ENCODE measurements at regions not wholly inside any gene's neighbourhood (a gene's known extent, or its start where the extent isn't known, plus 50 kb on each side); places are given as distances from the start of the nearest gene placed in this dataset.

- Histone ChIP-seq H3K27ac (ENCODE audit: low read depth) (no peak overlapping the region), H3K79me2 (replicated peaks; ENCODE audit: insufficient read depth) (peaks cover 3% of the 10 kb centered on the region), H3K4me3 (no peak overlapping the region), H4K20me1 (replicated peaks; ENCODE audit: insufficient read depth) (0 out of 2 replicates have a peak, but pooled peaks cover 3% of the 10 kb centered on the region), H3K27me3 (ENCODE audit: insufficient read depth) (no peaks in the 10 kb centered on the region), H3K9me2 (ENCODE audit: insufficient read depth) (no peaks in the 10 kb centered on the region; the same call in 1 of the 2 replicates), H3K36me3 (ENCODE audit: insufficient read depth) (no peaks in the 10 kb centered on the region), H3K4me1 (ENCODE audit: insufficient read depth) (peaks cover 13% of the 10 kb centered on the region), H3K4me2 (no peak overlapping the region), H3F3A (replicated peaks; ENCODE audit: low read depth) (no peaks in the 10 kb centered on the region), H2AFZ (no peak overlapping the region)
- no peaks in the 10 kb centered on the region for H3K36me3 Mint-ChIP-seq (ENCODE audit: low read depth)
- H3K27ac Mint-ChIP-seq = no peak overlapping the region
- no peaks in the 10 kb centered on the region for H3K9me3 Mint-ChIP-seq
- ATAC-seq = no peak
- H3K4me3 Mint-ChIP-seq = no peak overlapping the region
- H3K27me3 Mint-ChIP-seq (ENCODE audit: insufficient read depth, low read depth, poor library complexity) = no peaks in the 10 kb centered on the region
- no peaks in the 10 kb centered on the region for H3K4me1 Mint-ChIP-seq
- TF ChIP-seq ZNF331 (CRISPR knock-in tag; IDR thresholded peaks at IDR 0.05; ENCODE audit: low read depth) (no peak), JUNB (IDR thresholded peaks at IDR 0.05; ENCODE audit: unreplicated experiment) (no peak), CTCF (conservative IDR thresholded peaks at IDR 0.05; ENCODE audit: low read depth in 2 of 2) (peak in 1 of 2 experiments; percentile 21; a peak in 1 of 4 replicates)
- no peak for DNase-seq (ENCODE audit: low spot score)
Measured at GRCh38 chr3:17877299-17877698, 134.9 kb upstream of the TBC1D5 start.

GRCh38 chr3:17874636-17875035 lies 132.2 kb upstream of the TBC1D5 start:
- Histone ChIP-seq H3F3A (replicated peaks; ENCODE audit: low read depth) (no peaks in the 10 kb centered on the region), H3K9me2 (ENCODE audit: insufficient read depth) (peaks cover 2% of the 10 kb centered on the region; the same call in 1 of the 2 replicates), H2AFZ (no peak overlapping the region), H3K27ac (ENCODE audit: low read depth) (no peak overlapping the region), H3K4me2 (no peak overlapping the region), H4K20me1 (replicated peaks; ENCODE audit: insufficient read depth) (0 out of 2 replicates have a peak, but pooled peaks cover 3% of the 10 kb centered on the region), H3K27me3 (ENCODE audit: insufficient read depth) (no peaks in the 10 kb centered on the region), H3K36me3 (ENCODE audit: insufficient read depth) (no peaks in the 10 kb centered on the region), H3K4me1 (ENCODE audit: insufficient read depth) (peaks cover 13% of the 10 kb centered on the region), H3K79me2 (replicated peaks; ENCODE audit: insufficient read depth) (peaks cover 11% of the 10 kb centered on the region), H3K4me3 (no peak overlapping the region)
- no peak for ATAC-seq
- H3K36me3 Mint-ChIP-seq (ENCODE audit: low read depth) = no peaks in the 10 kb centered on the region
- no peak overlapping the region for H3K4me3 Mint-ChIP-seq
- no peak overlapping the region for H3K27ac Mint-ChIP-seq
- DNase-seq (ENCODE audit: low spot score) = no peak
- H3K9me3 Mint-ChIP-seq = no peaks in the 10 kb centered on the region
- H3K4me1 Mint-ChIP-seq = no peaks in the 10 kb centered on the region
- H3K27me3 Mint-ChIP-seq (ENCODE audit: insufficient read depth, low read depth, poor library complexity) = no peaks in the 10 kb centered on the region
- no peak for TF ChIP-seq EZH2phosphoT487 (IDR thresholded peaks at IDR 0.05; ENCODE audit: unreplicated experiment)
- no peak for TF ChIP-seq STAT1 (IDR thresholded peaks at IDR 0.05; ENCODE audit: unreplicated experiment)
- no peak for TF ChIP-seq POLR2AphosphoS5 (IDR thresholded peaks at IDR 0.05; ENCODE audit: low read depth)
- no peak for TF ChIP-seq ZNF331 (CRISPR knock-in tag; IDR thresholded peaks at IDR 0.05; ENCODE audit: low read depth)
- TF ChIP-seq EZH2 (IDR thresholded peaks at IDR 0.05; ENCODE audit: low read depth, unreplicated experiment) = no peak
- TF ChIP-seq CTCF (conservative IDR thresholded peaks at IDR 0.05; ENCODE audit: low read depth in 2 of 2) = no peak
- TF ChIP-seq JUNB (IDR thresholded peaks at IDR 0.05; ENCODE audit: unreplicated experiment) = no peak
- no peak for TF ChIP-seq NANOG (IDR thresholded peaks at IDR 0.05; ENCODE audit: borderline replicate concordance)
- no peak for TF ChIP-seq REST (IDR thresholded peaks at IDR 0.05; ENCODE audit: unreplicated experiment)
- no peak for TF ChIP-seq ZNF114 (CRISPR knock-in tag; IDR thresholded peaks at IDR 0.05)
- TF ChIP-seq CREB1 (CRISPR knock-in tag; IDR thresholded peaks at IDR 0.05; ENCODE audit: low read depth) = no peak
